BJ (cell line): ENCODE measurements at regions not wholly inside any gene's neighbourhood (a gene's known extent, or its start where the extent isn't known, plus 50 kb on each side); places are given as distances from the start of the nearest gene placed in this dataset.
"Not testable (repeated sequence)": the region's sequence is repeated elsewhere in the genome, so short reads cannot be mapped to it uniquely, and the experiment has no call there.

ENCODE experiments used
- CTCF ChIA-PET: fragments of 350-600 bp; formaldehyde crosslinking; extraction: SDS; loops from one replicate; lab custom pipeline; 2021; ENCODE audit warnings: antibody characterized with exemption, inconsistent platforms; lab: Yijun Ruan, JAX
- POLR2A ChIA-PET: fragments of 300-600 bp; sonication (Branson Sonifier 250); formaldehyde crosslinking; extraction: SDS; loops from one replicate; lab custom pipeline; 2021; ENCODE audit warnings: antibody characterized with exemption; lab: Charles Lee
- DNase-seq: peaks from one replicate; pipeline ENCODE4 v3.0.0-alpha.2; 2011; ENCODE audit warnings: low read depth
- H3K27me3 ChIP-seq: 2 replicates; pipeline ENCODE4 v1.6.0; 2011; ENCODE audit warnings: low read length; ENCODE audit not compliant: control insufficient read depth, insufficient read depth
- H3K36me3 ChIP-seq: 2 replicates; pipeline ENCODE4 v1.5.1; 2011; ENCODE audit warnings: low read length; ENCODE audit not compliant: control insufficient read depth, insufficient read depth
- H3K4me3 ChIP-seq: 2 replicates; pipeline ENCODE4 v1.5.1; 2011; ENCODE audit warnings: low read depth, mild to moderate bottlenecking, control low read depth, low read length
- TF ChIP-seq, protein P1 (sequence below): IDR thresholded peaks from 2 replicates; pipeline ENCODE4 v1.5.1; 2011; ENCODE audit warnings: low read depth, mild to moderate bottlenecking, control low read depth, inconsistent platforms, low read length, moderate library complexity; ENCODE audit not compliant: insufficient read depth

DNA sequence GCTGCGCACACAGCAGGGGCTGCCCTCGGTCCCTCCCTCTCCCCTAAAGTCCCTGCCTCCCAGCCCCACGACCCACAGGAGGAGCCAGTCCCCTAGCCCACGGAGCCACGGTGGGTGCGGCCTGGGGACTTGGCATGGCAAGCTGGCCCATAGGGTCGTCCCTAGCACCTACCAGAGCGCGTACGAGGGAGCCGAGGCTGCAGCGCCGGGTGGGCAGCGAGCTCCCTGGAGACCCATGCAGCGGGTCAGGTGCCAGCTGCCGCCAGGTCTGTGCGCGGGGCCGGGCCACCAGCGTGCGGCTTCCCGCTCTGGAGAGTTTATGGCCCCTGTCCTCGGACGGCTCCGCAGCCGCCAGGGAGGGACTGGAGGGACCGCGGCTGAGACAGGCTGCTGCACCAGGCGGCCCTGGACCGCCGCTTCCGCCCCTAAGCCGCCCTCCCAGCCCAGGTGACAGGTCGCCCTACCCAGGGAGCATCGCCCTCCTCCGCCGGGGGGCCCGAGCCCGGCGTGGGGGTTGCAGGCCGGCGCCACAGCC lies 273.6 kb downstream of the CCDC74A start:
- Histone ChIP-seq H3K36me3 (no peaks in the 10 kb centered on the region), H3K4me3 (no peak overlapping the region), H3K27me3 (no peaks in the 10 kb centered on the region)
- TF ChIP-seq, protein P1, sequence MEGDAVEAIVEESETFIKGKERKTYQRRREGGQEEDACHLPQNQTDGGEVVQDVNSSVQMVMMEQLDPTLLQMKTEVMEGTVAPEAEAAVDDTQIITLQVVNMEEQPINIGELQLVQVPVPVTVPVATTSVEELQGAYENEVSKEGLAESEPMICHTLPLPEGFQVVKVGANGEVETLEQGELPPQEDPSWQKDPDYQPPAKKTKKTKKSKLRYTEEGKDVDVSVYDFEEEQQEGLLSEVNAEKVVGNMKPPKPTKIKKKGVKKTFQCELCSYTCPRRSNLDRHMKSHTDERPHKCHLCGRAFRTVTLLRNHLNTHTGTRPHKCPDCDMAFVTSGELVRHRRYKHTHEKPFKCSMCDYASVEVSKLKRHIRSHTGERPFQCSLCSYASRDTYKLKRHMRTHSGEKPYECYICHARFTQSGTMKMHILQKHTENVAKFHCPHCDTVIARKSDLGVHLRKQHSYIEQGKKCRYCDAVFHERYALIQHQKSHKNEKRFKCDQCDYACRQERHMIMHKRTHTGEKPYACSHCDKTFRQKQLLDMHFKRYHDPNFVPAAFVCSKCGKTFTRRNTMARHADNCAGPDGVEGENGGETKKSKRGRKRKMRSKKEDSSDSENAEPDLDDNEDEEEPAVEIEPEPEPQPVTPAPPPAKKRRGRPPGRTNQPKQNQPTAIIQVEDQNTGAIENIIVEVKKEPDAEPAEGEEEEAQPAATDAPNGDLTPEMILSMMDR: no peak
- ChIA-PET CTCF (interaction anchor here (1.0 to 3.0 kb wide), 6 partner anchors 119 to 647 kb away, joined by 4 to 41 read pairs (median 7); no protein-coding TSS in a partner anchor), POLR2A (no interaction called here)
- DNase-seq: no peak

DNA sequence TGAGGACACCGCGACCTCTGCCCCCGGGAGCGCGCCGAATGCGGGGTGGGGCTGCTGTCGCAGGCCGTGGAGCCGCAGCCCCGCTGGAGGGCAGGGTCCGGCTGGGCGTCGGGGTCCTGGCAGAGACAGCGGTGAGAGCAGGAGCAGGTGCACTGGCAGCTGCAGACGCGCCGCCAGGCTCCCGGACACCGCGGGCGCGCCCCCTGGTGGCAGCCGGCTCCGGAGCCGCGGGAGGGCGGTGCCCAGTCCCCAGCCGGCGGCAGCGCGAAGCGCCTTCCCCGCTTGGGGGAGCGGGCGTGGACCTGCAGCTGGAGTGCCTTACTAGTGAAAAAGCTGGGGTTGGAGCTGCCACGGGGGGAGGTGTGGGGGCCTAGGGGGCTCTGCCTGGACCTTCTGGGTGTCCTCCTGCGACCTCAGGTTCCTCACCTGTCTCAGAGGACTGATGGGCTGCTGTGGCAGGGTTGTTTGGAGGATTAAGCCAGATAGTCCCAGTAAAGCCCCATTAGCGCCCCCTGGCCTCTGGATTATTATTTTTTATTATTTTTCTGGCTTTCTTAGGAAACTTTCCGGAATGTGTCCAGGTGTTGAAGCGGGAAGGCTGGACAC lies 274.2 kb downstream of the CCDC74A start:
- CTCF ChIA-PET: interaction anchor here (1.1 to 3.0 kb wide), 6 partner anchors 120 to 648 kb away, joined by 3 to 41 read pairs (median 7); no protein-coding TSS in a partner anchor
- POLR2A ChIA-PET: interaction anchor here (1.0 kb wide), 1 partner anchor 128 kb away, joined by 3 read pairs; no protein-coding TSS in a partner anchor

DNA sequence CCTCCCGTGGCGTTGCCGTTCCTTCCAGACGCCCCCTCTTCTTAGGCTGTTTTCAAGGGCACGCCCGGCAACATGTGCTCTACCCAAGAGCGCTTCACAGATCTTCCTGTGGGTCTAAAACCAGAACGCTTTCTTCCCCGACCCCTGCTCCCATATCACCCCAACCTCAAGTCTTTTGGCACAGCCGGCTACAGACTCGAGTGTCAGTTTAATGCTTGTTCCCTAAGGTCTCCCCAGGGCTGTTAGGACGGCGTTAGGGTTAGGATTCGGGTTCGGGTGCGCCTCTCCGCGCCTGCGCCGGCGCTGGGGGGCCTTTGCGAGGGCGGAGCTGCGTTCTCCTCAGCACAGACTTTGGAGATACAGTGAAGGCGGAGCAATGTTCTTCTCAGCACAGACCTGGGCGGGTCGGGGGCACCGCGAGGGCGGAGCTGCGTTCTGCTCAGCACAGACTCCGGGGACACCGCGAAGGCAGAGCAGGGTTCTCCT lies 274.7 kb downstream of the CCDC74A start:
- H3K4me3 ChIP-seq: peak overlapping the region; percentile 41
- DNase-seq, H3K27me3 ChIP-seq, H3K36me3 ChIP-seq: not testable (repeated sequence)
- ChIA-PET POLR2A (interaction anchor here (1.0 kb wide), 1 partner anchor 129 kb away, joined by 3 read pairs; no protein-coding TSS in a partner anchor), CTCF (interaction anchor here (1.1 to 3.0 kb wide), 6 partner anchors 120 to 648 kb away, joined by 3 to 41 read pairs (median 7); no protein-coding TSS in a partner anchor)

More for the DNA sequence above, 274.2 kb downstream of the CCDC74A start:
- not testable (repeated sequence) for H3K36me3 ChIP-seq, H3K27me3 ChIP-seq
- DNase-seq: peak; percentile 0
- TF ChIP-seq, protein P1: peak; percentile 41
- peak overlapping the region; percentile 41 for H3K4me3 ChIP-seq

DNA sequence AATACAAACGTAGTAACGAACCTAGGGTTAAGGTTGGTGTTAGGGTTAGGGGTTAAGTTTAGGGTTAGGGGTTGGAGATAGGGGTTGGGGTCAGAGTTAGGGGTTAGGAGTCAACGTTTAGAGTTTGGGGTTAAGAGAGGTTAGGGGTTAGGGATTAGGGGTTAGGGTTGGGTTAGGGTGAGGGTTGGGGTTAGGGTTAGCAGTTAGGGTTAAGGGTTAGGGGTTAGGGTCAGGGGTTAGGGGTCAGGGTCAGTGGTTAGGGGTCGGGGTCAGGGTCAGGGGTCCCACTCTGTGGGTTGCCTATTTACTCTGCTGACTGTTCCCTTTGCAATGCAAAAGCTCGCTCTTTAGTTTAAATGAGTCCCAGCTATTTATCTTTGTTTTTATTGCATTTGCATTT lies 275.5 kb downstream of the CCDC74A start:
- H3K4me3 ChIP-seq, H3K36me3 ChIP-seq, H3K27me3 ChIP-seq, POLR2A ChIA-PET, DNase-seq: not testable (repeated sequence)
- CTCF ChIA-PET: interaction anchor here (1.9 to 3.0 kb wide), 2 partner anchors 121 to 130 kb away, joined by 19 to 41 read pairs; no protein-coding TSS in a partner anchor

DNA sequence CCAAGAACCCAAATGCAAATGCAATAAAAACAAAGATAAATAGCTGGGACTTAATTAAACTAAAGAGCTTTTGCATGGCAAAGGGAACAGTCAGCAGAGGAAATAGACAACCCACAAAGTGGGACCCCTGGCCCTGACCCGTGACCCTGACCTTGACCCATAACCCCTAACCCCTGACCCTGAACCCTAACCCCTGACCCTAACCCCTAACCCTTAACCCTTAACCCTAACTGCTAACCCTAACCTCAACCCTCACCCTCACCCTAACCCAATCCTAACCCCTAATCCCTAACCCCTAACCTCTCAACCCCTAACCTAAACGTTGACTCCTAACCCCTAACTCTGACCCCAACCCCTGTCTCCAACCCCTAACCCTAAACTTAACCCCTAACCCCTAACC lies 284.9 kb downstream of the CCDC74A start:
- H3K36me3 ChIP-seq, H3K4me3 ChIP-seq, POLR2A ChIA-PET, H3K27me3 ChIP-seq, CTCF ChIA-PET, DNase-seq: not testable (repeated sequence)

DNA sequence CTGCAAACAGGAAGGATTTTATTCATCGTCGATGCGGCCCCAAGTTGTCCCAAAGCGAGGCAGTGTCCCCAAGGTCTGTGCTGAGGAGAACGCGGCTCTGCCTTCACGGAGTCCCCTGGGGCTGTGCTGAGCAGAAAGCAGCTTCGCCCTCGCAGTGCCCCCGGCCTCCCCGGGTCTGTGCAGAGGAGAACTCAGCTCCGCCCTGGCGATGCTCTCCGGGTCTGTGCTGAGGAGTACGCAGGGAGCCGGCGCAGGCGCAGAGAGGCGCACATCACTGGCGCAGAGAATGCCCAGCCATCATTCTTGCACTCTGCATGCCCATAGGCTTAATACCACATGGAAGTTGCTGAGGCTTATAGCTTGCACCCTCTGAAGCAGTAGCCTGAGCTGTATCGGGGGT lies 285.7 kb downstream of the CCDC74A start:
- POLR2A ChIA-PET, H3K4me3 ChIP-seq, H3K27me3 ChIP-seq, H3K36me3 ChIP-seq, DNase-seq, CTCF ChIA-PET: not testable (repeated sequence)

DNA sequence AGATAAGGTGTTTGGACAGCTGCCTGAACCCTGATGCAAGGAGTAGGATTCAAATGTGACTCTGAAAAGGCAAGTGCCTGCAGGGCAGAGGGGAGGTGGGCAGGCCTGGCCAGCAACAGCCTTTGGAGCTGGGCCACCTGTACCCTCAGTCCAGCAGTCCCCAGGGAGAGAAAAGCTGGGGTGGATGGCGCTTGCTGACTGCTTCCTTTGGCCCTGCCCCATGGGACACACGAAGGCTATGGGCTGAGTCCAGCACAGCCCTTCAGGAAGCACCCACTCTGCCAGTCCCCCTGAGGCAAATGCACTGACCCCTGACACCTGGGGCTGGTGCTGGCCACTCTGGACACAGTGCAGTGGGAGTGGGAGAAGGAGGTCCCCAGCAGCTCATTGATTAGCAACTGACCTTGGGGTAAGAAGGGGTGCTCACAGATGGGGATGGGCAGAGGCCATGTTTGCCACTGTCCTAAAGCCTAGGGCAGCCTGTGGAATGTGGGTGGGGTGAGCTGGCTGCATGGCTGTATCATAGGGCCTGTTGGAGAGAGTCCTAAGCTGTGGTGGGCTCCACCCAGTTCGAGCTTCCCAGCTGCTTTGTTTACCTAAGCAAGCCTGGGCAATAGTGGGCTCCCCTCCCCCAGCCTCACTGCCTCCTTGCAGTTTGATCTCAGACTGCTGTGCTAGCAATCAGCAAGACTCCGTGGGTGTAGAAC lies 290.7 kb downstream of the CCDC74A start:
- CTCF ChIA-PET: not testable (repeated sequence)

DNA sequence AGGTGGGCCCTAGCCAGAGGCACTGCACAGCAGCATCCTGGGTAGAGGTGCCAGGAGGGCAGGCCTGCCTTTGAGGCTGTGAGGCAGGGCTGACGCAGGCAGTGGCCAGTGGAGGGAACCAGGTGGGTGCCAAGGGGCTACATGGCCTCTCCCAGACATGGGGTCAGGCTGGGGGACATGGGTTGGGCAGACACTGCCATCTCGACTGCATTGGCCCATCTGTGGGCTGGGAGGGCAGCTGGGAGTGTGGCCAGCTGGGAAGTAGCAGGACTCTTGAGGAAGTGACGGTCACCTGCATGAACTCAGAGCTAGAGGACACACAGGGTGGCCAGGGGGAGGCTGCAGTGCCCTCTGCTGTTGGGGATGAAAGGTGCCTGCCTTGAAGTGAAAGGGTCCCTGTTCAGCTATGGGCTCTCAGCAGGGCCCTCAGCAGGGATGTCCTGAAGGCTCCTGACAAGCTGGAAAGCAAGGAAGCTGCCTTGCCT lies 294.6 kb downstream of the CCDC74A start:
- H3K27me3 ChIP-seq, H3K36me3 ChIP-seq, CTCF ChIA-PET, H3K4me3 ChIP-seq, DNase-seq, POLR2A ChIA-PET: not testable (repeated sequence)

More for the DNA sequence above, 290.7 kb downstream of the CCDC74A start:
- H3K4me3 ChIP-seq, DNase-seq, H3K36me3 ChIP-seq, POLR2A ChIA-PET, H3K27me3 ChIP-seq: not testable (repeated sequence)

DNA sequence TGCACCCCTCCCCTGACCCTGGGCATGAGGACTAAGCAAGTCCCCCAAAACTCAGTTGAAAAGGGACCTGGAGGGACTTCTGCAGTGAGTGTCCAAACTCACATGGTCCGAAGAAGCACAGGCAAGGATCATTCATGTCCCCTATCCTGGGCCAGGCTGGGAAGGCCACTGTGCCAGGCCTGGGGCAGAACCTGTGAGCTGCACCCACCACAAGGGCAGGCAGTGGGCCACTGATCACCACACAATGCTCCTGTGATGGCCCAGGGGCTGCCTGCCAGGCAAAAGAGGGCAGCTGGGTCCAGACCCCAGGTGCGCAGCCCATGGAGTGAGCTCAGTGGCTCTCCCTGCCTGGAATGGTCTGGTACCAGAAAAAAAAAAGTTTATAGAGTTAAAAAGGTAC lies 295.4 kb downstream of the CCDC74A start:
- not testable (repeated sequence) for H3K36me3 ChIP-seq

DNA sequence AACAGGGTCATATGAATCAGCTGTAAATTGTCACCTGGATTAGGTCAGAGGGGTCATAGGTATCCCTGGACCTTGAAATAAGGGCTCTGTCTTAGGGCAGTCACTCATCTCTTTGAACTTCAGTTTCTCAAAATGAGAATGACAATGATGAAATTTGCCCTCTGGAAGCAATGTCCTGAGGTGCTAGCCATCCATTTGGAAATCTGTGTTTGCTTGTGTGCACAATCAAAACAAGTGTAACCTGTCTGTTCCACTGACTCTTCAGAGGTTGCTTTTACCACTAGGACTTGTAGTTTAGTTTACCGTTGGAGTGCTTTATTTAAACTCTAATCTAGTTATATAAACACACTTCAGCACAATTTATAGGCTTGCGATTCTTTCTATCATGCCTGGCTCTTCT lies 297.3 kb downstream of the CCDC74A start:
- POLR2A ChIA-PET, H3K36me3 ChIP-seq, DNase-seq, CTCF ChIA-PET, H3K4me3 ChIP-seq, H3K27me3 ChIP-seq: not testable (repeated sequence)

More for the DNA sequence above, 295.4 kb downstream of the CCDC74A start:
- POLR2A ChIA-PET, DNase-seq, H3K27me3 ChIP-seq, H3K4me3 ChIP-seq, CTCF ChIA-PET: not testable (repeated sequence)
